Tibial nerve (tissue), 4 donors: ENCODE measurements at regions not wholly inside any gene's neighbourhood (a gene's known extent, or its start where the extent isn't known, plus 50 kb on each side); places are given as distances from the start of the nearest gene placed in this dataset.

ENCODE experiments used
- DNase-seq, 2 donors: peaks; one replicate each; pipeline ENCODE4 v3.0.0-alpha.2; 2019; ENCODE audit warnings: low spot score in 2 of 2
- H3K27ac ChIP-seq, 4 donors: fragments of 200-600 bp; sonication (generic) in 3 of 4; one replicate each; pipeline ENCODE4 v1.5.1; 2017 to 2019; ENCODE audit warnings: mild to moderate bottlenecking in 1 of 4
- H3K27me3 ChIP-seq, 2 donors: fragments of 200-600 bp; sonication (generic) in 1 of 2; one replicate each; pipeline versions ENCODE4 v1.5.1 to v1.6.0; 2017 to 2019
- H3K36me3 ChIP-seq, 3 donors: fragments of 200-600 bp; sonication (generic); one replicate each; pipeline ENCODE4 v1.5.1; 2018 to 2019
- H3K4me1 ChIP-seq, 4 donors: fragments of 200-600 bp; sonication (generic) in 3 of 4; one replicate each; pipeline ENCODE4 v1.5.1; 2017 to 2019
- H3K4me3 ChIP-seq, 4 donors: fragments of 200-600 bp; sonication (generic) in 3 of 4; one replicate each; pipeline ENCODE4 v1.5.1; 2017 to 2019; ENCODE audit warnings: mild to moderate bottlenecking in 1 of 4, moderate library complexity in 1 of 4
- H3K9me3 ChIP-seq, 4 donors: fragments of 200-600 bp; sonication (generic) in 3 of 4; one replicate each; pipeline ENCODE4 v1.5.1; 2017 to 2019
- CTCF ChIP-seq, 5 experiments: fragments of 200-600 bp in 3 of 5; fragments of 450-650 bp in 2 of 5; sonication (generic) in 3 of 5; IDR thresholded peaks; one replicate each; pipeline ENCODE4 v1.5.1; 2016 to 2019; ENCODE audit warnings: antibody characterized with exemption in 5 of 5, mild to moderate bottlenecking in 3 of 5, moderate library complexity in 2 of 5
- EP300 ChIP-seq, 2 donors: sonication (generic); formaldehyde crosslinking; IDR thresholded peaks; one replicate each; pipeline ENCODE4 v1.6.1; 2017; ENCODE audit warnings: antibody characterized with exemption in 2 of 2, mild to moderate bottlenecking in 1 of 2
- POLR2A ChIP-seq, 2 donors: fragments of 450-650 bp; IDR thresholded peaks; one replicate each; pipeline ENCODE4 v1.6.1; 2017; ENCODE audit warnings: antibody characterized with exemption in 2 of 2, mild to moderate bottlenecking in 2 of 2, moderate library complexity in 2 of 2
- WGBS, 2 donors: methylation state at CpG; one replicate each; pipeline ENCODE4 v1.1.5; 2018; 5-methylcytosine and 5-hydroxymethylcytosine counted together

GRCh38 chr3:135499426-135499825 is 466.1 kb upstream of the PPP2R3A start:
- H3K27me3 ChIP-seq = no peaks in the 10 kb centered on the region
- no peaks in the 10 kb centered on the region for H3K9me3 ChIP-seq
- WGBS, 2 donors = 84 to 89% methylated on average over 2 of the region's 2 CpGs
- TF ChIP-seq POLR2A (IDR thresholded peaks at IDR 0.05) (no peak), CTCF (IDR thresholded peaks at IDR 0.05) (no peak), EP300 (IDR thresholded peaks at IDR 0.05) (no peak)
- H3K4me1 ChIP-seq = no peaks in the 10 kb centered on the region
- H3K4me3 ChIP-seq = no peak overlapping the region
- DNase-seq = no peak
- no peak overlapping the region for H3K27ac ChIP-seq
- H3K36me3 ChIP-seq = no peaks in the 10 kb centered on the region

GRCh38 chr3:135500034-135500433 is 465.5 kb upstream of the PPP2R3A start:
- no peaks in the 10 kb centered on the region for H3K36me3 ChIP-seq
- no peak overlapping the region for H3K4me3 ChIP-seq
- H3K9me3 ChIP-seq = no peaks in the 10 kb centered on the region
- no peak for TF ChIP-seq POLR2A (IDR thresholded peaks at IDR 0.05)
- TF ChIP-seq CTCF (IDR thresholded peaks at IDR 0.05) = no peak
- no peak for TF ChIP-seq EP300 (IDR thresholded peaks at IDR 0.05)
- no peak overlapping the region for H3K27ac ChIP-seq
- no peak for DNase-seq
- no peaks in the 10 kb centered on the region for H3K27me3 ChIP-seq
- H3K4me1 ChIP-seq = no peaks in the 10 kb centered on the region
- WGBS, 2 donors = 79 to 88% methylated on average over 3 of the region's 3 CpGs

GRCh38 chr3:135503065-135503759 is 462.3 kb upstream of the PPP2R3A start:
- 50 to 55% methylated on average over 11 of the region's 11 CpGs for WGBS, 2 donors
- H3K4me1 ChIP-seq = no peaks in the 10 kb centered on the region
- H3K36me3 ChIP-seq = no peaks in the 10 kb centered on the region
- DNase-seq = no peak
- H3K9me3 ChIP-seq = no peaks in the 10 kb centered on the region
- TF ChIP-seq EP300 (IDR thresholded peaks at IDR 0.05) (no peak), POLR2A (IDR thresholded peaks at IDR 0.05) (no peak)
- H3K27me3 ChIP-seq = no peaks in the 10 kb centered on the region
- no peak overlapping the region for H3K4me3 ChIP-seq
- no peak overlapping the region for H3K27ac ChIP-seq

GRCh38 chr3:135503760-135504686 is 461.5 kb upstream of the PPP2R3A start:
- WGBS, 2 donors = 27% methylated on average over 18 of the region's 18 CpGs
- H3K9me3 ChIP-seq = peaks cover 0 to 4% (median 0%) of the 10 kb centered on the region in 4 donors
- H3K27ac ChIP-seq = no peak overlapping the region
- H3K36me3 ChIP-seq = no peaks in the 10 kb centered on the region
- no peaks in the 10 kb centered on the region for H3K4me1 ChIP-seq
- DNase-seq = peak; percentile 28 to 68
- peak in 4 of 5 experiments; percentile 23 to 39 (median 30) for TF ChIP-seq CTCF (IDR thresholded peaks at IDR 0.05)
- no peak for TF ChIP-seq POLR2A (IDR thresholded peaks at IDR 0.05)
- no peaks in the 10 kb centered on the region for H3K27me3 ChIP-seq
- no peak overlapping the region for H3K4me3 ChIP-seq

- Histone ChIP-seq H3K27me3 (no peaks in the 10 kb centered on the region), H3K27ac (no peak overlapping the region), H3K4me3 (no peak overlapping the region), H3K36me3 (no peaks in the 10 kb centered on the region), H3K9me3 (peaks cover 0 to 8% (median 0%) of the 10 kb centered on the region in 4 donors), H3K4me1 (no peaks in the 10 kb centered on the region)
- TF ChIP-seq POLR2A (IDR thresholded peaks at IDR 0.05) (no peak), CTCF (IDR thresholded peaks at IDR 0.05) (no peak), EP300 (IDR thresholded peaks at IDR 0.05) (no peak)
- DNase-seq = no peak
- 84 to 85% methylated on average over 5 of the region's 5 CpGs for WGBS, 2 donors
Observed at GRCh38 chr3:135513106-135514059, 452.1 kb upstream of the PPP2R3A start.
